Activated naive CD8-positive, alpha-beta T cell treated with anti-CD3 and anti-CD28 coated beads, Interleukin-2, amount 10 ng/mL, durations not matched to agents 7 days and 5 days (primary cell): ENCODE measurements at regions not wholly inside any gene's neighbourhood (a gene's known extent, or its start where the extent isn't known, plus 50 kb on each side); places are given as distances from the start of the nearest gene placed in this dataset.

Source experiments
- ATAC-seq: fragments of 150-1000 bp; cut with Tn5 transposase; one replicate; pipeline ENCODE4 v1.10.0; 2021; ENCODE audit warnings: low read depth, moderate library complexity
- POLR2A ChIA-PET: fragments of 350-600 bp; sonication (Branson Sonifier 250); formaldehyde crosslinking; loops from one replicate; lab custom pipeline; 2021; ENCODE audit warnings: antibody characterized with exemption; lab: Charles Lee
- DNase-seq: peaks from one replicate; pipeline ENCODE4 v3.0.0; 2021
- H3K27ac Mint-ChIP-seq: one replicate; pipeline ENCODE4 v1.8.0; 2022; ENCODE audit warnings: mild to moderate bottlenecking, mixed read lengths
- H3K27me3 Mint-ChIP-seq: one replicate; pipeline ENCODE4 v1.8.0; 2022; ENCODE audit warnings: mild to moderate bottlenecking, moderate library complexity, mixed read lengths
- H3K36me3 Mint-ChIP-seq: one replicate; pipeline ENCODE4 v1.8.0; 2021; ENCODE audit warnings: mild to moderate bottlenecking, mixed read lengths
- H3K4me1 Mint-ChIP-seq: one replicate; pipeline ENCODE4 v1.8.0; 2021; ENCODE audit warnings: mixed read lengths
- H3K4me3 Mint-ChIP-seq: one replicate; pipeline ENCODE4 v1.8.0; 2022; ENCODE audit warnings: mild to moderate bottlenecking, moderate library complexity, mixed read lengths
- H3K9me3 Mint-ChIP-seq: one replicate; pipeline ENCODE4 v1.8.0; 2021; ENCODE audit warnings: mixed read lengths

DNA sequence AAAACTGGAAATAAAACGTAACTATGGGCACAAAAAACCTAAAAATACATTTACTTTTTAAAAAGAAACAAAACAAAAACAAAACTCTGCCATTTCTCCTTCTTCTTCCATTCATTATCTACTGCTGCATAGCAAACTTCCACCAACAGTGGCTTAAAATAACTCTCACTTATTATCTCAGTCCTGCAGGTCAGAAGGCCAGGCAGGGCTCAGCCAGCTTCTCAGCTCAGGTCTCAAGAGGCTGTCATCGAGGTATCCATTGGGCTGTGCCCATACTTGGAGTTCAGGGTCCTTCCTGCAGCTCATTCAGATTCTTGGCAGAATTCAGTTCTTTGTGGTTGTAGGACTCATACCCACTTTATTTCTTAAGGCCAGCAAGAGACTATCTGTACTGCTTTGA lies 352.7 kb upstream of the PLD5 start:
- Mint-ChIP-seq H3K27ac (no peak overlapping the region), H3K4me1 (no peaks in the 10 kb centered on the region), H3K36me3 (no peaks in the 10 kb centered on the region), H3K27me3 (no peaks in the 10 kb centered on the region), H3K4me3 (no peak overlapping the region), H3K9me3 (no peaks in the 10 kb centered on the region)
- POLR2A ChIA-PET, result no interaction called here
- DNase-seq, result no peak
- no peak for ATAC-seq

GRCh38 chr1:242876030-242876429 lies 351.5 kb upstream of the PLD5 start:
- no peaks in the 10 kb centered on the region for H3K4me1 Mint-ChIP-seq
- no peaks in the 10 kb centered on the region for H3K27me3 Mint-ChIP-seq
- H3K27ac Mint-ChIP-seq, result no peak overlapping the region
- no peaks in the 10 kb centered on the region for H3K36me3 Mint-ChIP-seq
- H3K9me3 Mint-ChIP-seq, result no peaks in the 10 kb centered on the region
- no peak overlapping the region for H3K4me3 Mint-ChIP-seq
- POLR2A ChIA-PET, result no interaction called here
- no peak for ATAC-seq
- DNase-seq, result no peak

GRCh38 chr1:242873661-242874060 lies 349.2 kb upstream of the PLD5 start:
- Mint-ChIP-seq H3K4me1 (no peaks in the 10 kb centered on the region), H3K4me3 (no peak overlapping the region), H3K9me3 (no peaks in the 10 kb centered on the region), H3K36me3 (no peaks in the 10 kb centered on the region), H3K27me3 (no peaks in the 10 kb centered on the region), H3K27ac (no peak overlapping the region)
- DNase-seq (no peak), ATAC-seq (no peak)
- POLR2A ChIA-PET, result no interaction called here

GRCh38 chr1:242872521-242872920 lies 348.0 kb upstream of the PLD5 start:
- POLR2A ChIA-PET, result no interaction called here
- no peaks in the 10 kb centered on the region for H3K36me3 Mint-ChIP-seq
- H3K9me3 Mint-ChIP-seq, result no peaks in the 10 kb centered on the region
- no peaks in the 10 kb centered on the region for H3K27me3 Mint-ChIP-seq
- no peaks in the 10 kb centered on the region for H3K4me1 Mint-ChIP-seq
- ATAC-seq, result no peak
- no peak overlapping the region for H3K4me3 Mint-ChIP-seq
- DNase-seq, result no peak
- H3K27ac Mint-ChIP-seq, result no peak overlapping the region

GRCh38 chr1:242871471-242872030 lies 347.1 kb upstream of the PLD5 start:
- Mint-ChIP-seq H3K36me3 (no peaks in the 10 kb centered on the region), H3K4me1 (no peaks in the 10 kb centered on the region), H3K9me3 (no peaks in the 10 kb centered on the region), H3K27me3 (no peaks in the 10 kb centered on the region), H3K27ac (no peak overlapping the region), H3K4me3 (no peak overlapping the region)
- POLR2A ChIA-PET, result no interaction called here
- DNase-seq (no peak), ATAC-seq (no peak)

- Mint-ChIP-seq H3K4me3 (no peak overlapping the region), H3K27me3 (no peaks in the 10 kb centered on the region), H3K27ac (no peak overlapping the region), H3K36me3 (no peaks in the 10 kb centered on the region), H3K9me3 (no peaks in the 10 kb centered on the region), H3K4me1 (no peaks in the 10 kb centered on the region)
- ATAC-seq (no peak), DNase-seq (no peak)
- POLR2A ChIA-PET, result no interaction called here
Observed at GRCh38 chr1:242870966-242871365, 346.5 kb upstream of the PLD5 start.

GRCh38 chr1:242856289-242856688 lies 331.8 kb upstream of the PLD5 start:
- H3K4me1 Mint-ChIP-seq, result no peaks in the 10 kb centered on the region
- peaks cover 1% of the 10 kb centered on the region for H3K9me3 Mint-ChIP-seq
- no peaks in the 10 kb centered on the region for H3K36me3 Mint-ChIP-seq
- no peak overlapping the region for H3K4me3 Mint-ChIP-seq
- H3K27me3 Mint-ChIP-seq, result no peaks in the 10 kb centered on the region
- POLR2A ChIA-PET, result no interaction called here
- ATAC-seq (no peak), DNase-seq (no peak)
- no peak overlapping the region for H3K27ac Mint-ChIP-seq

DNA sequence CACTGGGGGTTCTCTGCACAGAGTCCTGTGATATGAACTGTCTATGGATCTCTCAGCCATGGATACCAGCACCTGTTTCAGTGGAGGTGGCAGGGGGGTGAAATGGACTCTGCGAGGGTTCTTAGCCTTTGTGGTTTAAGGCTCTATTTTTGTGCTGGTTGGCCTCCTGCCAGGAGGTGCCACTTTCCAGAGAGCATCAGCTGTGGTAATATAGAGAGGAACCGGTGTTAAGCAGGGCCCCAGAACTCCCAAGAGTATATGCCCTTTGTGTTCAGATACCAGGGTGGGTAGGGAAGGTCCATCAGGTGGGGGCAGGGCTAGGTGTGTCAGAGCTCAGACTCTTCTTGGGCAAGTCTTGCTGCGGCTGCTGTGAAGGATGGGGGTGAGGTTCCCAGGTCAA lies 330.0 kb upstream of the PLD5 start:
- H3K36me3 Mint-ChIP-seq, result no peaks in the 10 kb centered on the region
- H3K4me1 Mint-ChIP-seq, result no peaks in the 10 kb centered on the region
- ATAC-seq (no peak), DNase-seq (no peak)
- H3K9me3 Mint-ChIP-seq, result peaks cover 1% of the 10 kb centered on the region
- H3K4me3 Mint-ChIP-seq, result no peak overlapping the region
- no peaks in the 10 kb centered on the region for H3K27me3 Mint-ChIP-seq
- no peak overlapping the region for H3K27ac Mint-ChIP-seq
- POLR2A ChIA-PET, result no interaction called here

DNA sequence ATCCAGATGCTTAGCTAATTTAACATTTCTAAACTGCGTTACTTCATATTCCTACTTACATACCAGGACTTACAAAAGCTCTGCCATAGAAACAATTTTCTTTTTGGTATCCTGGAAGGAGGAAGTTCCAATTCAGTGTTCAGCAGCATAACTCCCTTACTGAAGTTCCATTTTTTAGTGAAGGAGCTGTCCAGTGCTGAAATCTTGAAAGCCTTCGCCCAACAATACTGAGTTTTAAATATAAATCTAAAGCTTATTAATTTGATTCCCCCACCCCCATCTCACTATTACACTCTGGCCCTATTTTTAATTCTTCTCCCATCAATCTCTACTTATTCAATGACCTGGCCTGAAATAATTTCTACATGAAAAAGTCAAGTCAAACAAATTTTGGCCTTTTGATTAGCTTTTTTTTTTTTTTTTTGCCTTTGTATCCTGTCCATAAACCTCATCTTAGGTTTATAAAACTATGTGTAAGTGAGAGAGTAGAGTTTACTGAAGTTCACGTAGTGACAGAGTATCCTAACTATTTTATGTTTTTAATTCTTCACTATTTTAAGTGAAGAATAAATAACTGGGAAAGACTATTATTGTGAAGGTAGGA lies 323.0 kb upstream of the PLD5 start:
- ATAC-seq (no peak), DNase-seq (no peak)
- POLR2A ChIA-PET, result no interaction called here
- Mint-ChIP-seq H3K4me3 (no peak overlapping the region), H3K4me1 (no peaks in the 10 kb centered on the region), H3K27ac (no peak overlapping the region), H3K36me3 (no peaks in the 10 kb centered on the region), H3K9me3 (peaks cover 1% of the 10 kb centered on the region), H3K27me3 (no peaks in the 10 kb centered on the region)

DNA sequence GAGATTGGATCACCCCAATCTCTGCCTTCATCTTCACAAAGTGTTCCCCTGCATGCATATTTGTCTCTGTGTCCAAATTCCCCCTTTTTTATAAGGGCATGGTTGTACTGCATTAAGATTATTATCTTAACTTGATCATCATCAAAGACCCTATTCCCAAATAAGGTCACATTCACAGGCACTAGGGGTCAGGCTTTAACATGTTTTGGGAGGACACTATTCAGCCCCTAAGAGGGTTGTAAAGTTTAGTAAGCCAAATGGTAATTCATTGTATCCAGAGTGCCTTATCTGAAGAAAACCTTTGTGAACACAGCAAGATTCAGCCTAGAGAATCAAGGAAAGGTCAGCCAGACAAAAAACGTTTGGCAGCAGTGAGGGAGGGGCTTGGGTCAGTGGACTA lies 317.6 kb upstream of the PLD5 start:
- Mint-ChIP-seq H3K4me1 (no peaks in the 10 kb centered on the region), H3K27me3 (no peaks in the 10 kb centered on the region), H3K36me3 (no peaks in the 10 kb centered on the region), H3K27ac (no peak overlapping the region), H3K9me3 (peaks cover 1% of the 10 kb centered on the region), H3K4me3 (no peak overlapping the region)
- POLR2A ChIA-PET, result no interaction called here
- no peak for DNase-seq
- no peak for ATAC-seq

GRCh38 chr1:242839101-242839500 lies 314.6 kb upstream of the PLD5 start:
- POLR2A ChIA-PET, result no interaction called here
- ATAC-seq, result no peak
- Mint-ChIP-seq H3K4me1 (no peaks in the 10 kb centered on the region), H3K4me3 (no peak overlapping the region), H3K9me3 (peaks cover 1% of the 10 kb centered on the region), H3K27me3 (no peaks in the 10 kb centered on the region), H3K36me3 (no peaks in the 10 kb centered on the region), H3K27ac (no peak overlapping the region)
- DNase-seq, result no peak

- DNase-seq (no peak), ATAC-seq (no peak)
- H3K9me3 Mint-ChIP-seq, result peaks cover 5% of the 10 kb centered on the region
- H3K36me3 Mint-ChIP-seq, result no peaks in the 10 kb centered on the region
- no peaks in the 10 kb centered on the region for H3K27me3 Mint-ChIP-seq
- no peak overlapping the region for H3K27ac Mint-ChIP-seq
- H3K4me1 Mint-ChIP-seq, result no peaks in the 10 kb centered on the region
- POLR2A ChIA-PET, result no interaction called here
- no peak overlapping the region for H3K4me3 Mint-ChIP-seq
Observed at GRCh38 chr1:242836423-242836822, 311.9 kb upstream of the PLD5 start.

DNA sequence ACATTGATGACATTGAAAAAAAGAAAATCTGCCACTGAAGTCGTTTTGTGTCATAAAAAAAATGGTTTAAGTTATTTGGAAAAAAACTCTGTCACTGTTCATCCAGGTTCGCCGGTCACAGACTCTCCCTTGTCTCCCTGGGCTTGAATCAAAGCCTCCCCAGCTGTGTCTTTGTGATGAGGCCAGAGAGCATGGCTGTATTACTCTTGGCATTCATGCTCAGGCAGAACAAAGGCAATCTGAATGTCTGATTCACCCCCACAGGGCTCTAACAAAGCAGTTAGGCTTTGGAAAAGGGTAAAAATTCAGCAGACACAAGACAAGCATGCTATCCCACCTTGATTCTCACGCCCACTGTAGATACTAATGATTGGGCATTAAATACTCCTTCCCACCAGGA lies 304.3 kb upstream of the PLD5 start:
- H3K36me3 Mint-ChIP-seq, result no peaks in the 10 kb centered on the region
- POLR2A ChIA-PET, result no interaction called here
- DNase-seq, result no peak
- H3K4me1 Mint-ChIP-seq, result no peaks in the 10 kb centered on the region
- no peak overlapping the region for H3K27ac Mint-ChIP-seq
- H3K27me3 Mint-ChIP-seq, result no peaks in the 10 kb centered on the region
- peaks cover 4% of the 10 kb centered on the region for H3K9me3 Mint-ChIP-seq
- H3K4me3 Mint-ChIP-seq, result no peak overlapping the region
- no peak for ATAC-seq

GRCh38 chr1:242828199-242828598 lies 303.7 kb upstream of the PLD5 start:
- no peak overlapping the region for H3K4me3 Mint-ChIP-seq

GRCh38 chr1:242827538-242827937 lies 303.0 kb upstream of the PLD5 start:
- DNase-seq (no peak), ATAC-seq (no peak)
- Mint-ChIP-seq H3K9me3 (peaks cover 4% of the 10 kb centered on the region), H3K27me3 (no peaks in the 10 kb centered on the region), H3K36me3 (no peaks in the 10 kb centered on the region), H3K4me3 (no peak overlapping the region), H3K27ac (no peak overlapping the region), H3K4me1 (no peaks in the 10 kb centered on the region)
- POLR2A ChIA-PET, result no interaction called here

More at GRCh38 chr1:242828199-242828598, 303.7 kb upstream of the PLD5 start:
- no peaks in the 10 kb centered on the region for H3K4me1 Mint-ChIP-seq
- H3K27me3 Mint-ChIP-seq, result no peaks in the 10 kb centered on the region
- ATAC-seq, result no peak
- no peak overlapping the region for H3K27ac Mint-ChIP-seq
- POLR2A ChIA-PET, result no interaction called here
- no peak for DNase-seq
- peaks cover 4% of the 10 kb centered on the region for H3K9me3 Mint-ChIP-seq
- no peaks in the 10 kb centered on the region for H3K36me3 Mint-ChIP-seq
